K562 (cell line): ENCODE measurements at regions not wholly inside any gene's neighbourhood (a gene's known extent, or its start where the extent isn't known, plus 50 kb on each side); places are given as distances from the start of the nearest gene placed in this dataset.

Experiments
- ATAC-seq: fragments of 200-7000 bp; cut with Tn5 transposase; 3 replicates; pipeline ENCODE4 v1.9.1; 2020; ENCODE audit warnings: moderate library complexity
- BruUV-seq: library from RNA; stranded (reverse); fragments of 400-500 nt; replicated peaks from 2 replicates; lab custom pipeline; 2021; lab: Mats Ljungman, UMichigan
- CTCF ChIA-PET: fragments of 300-600 bp; formaldehyde crosslinking; extraction: SDS; loops from one replicate; lab custom pipeline; 2021; ENCODE audit warnings: low intra/inter-chr PET ratio; lab: Yijun Ruan, JAX
- POLR2A ChIA-PET: fragments of 300-600, 350-650 bp; sonication (Branson Sonifier 250); formaldehyde crosslinking; extraction: SDS; loops from one replicate; lab custom pipeline; 2021; ENCODE audit warnings: antibody characterized with exemption, inconsistent platforms; lab: Yijun Ruan, JAX
- DNase-seq, 4 experiments: peaks; one replicate each; pipeline versions ENCODE4 v3.0.0 to v3.0.0-alpha.2; 2011 to 2018; ENCODE audit warnings: low spot score in 3 of 4, mixed read lengths in 3 of 4; ENCODE audit errors: extremely low read depth in 1 of 4
- FAIRE-seq: peaks from 2 replicates; lab custom pipeline; 2011; peaks lifted over from hg19 to GRCh38; lab: Jason Lieb, UNC
- H2AFZ ChIP-seq: 2 replicates; pipeline ENCODE4 v1.6.0; 2011; ENCODE audit warnings: low read depth, low read length, control low read depth, inconsistent platforms
- H3K27ac ChIP-seq: fragments of 200-600 bp; 3 replicates; pipeline ENCODE4 v1.8.0; 2011; ENCODE audit warnings: low read depth, mild to moderate bottlenecking, control low read depth, inconsistent platforms, low read length, moderate library complexity, mixed read lengths; ENCODE audit errors: extremely low read depth
- H3K27me3 ChIP-seq, 2 experiments: fragments of 300-600 bp in 1 of 2; 2 replicates in 1 of 2; 3 replicates in 1 of 2; pipeline versions ENCODE4 v1.6.0 to v1.8.0; 2011; ENCODE audit warnings: inconsistent platforms in 2 of 2, low read length in 2 of 2, mild to moderate bottlenecking in 1 of 2, mixed read lengths in 1 of 2, moderate library complexity in 1 of 2; ENCODE audit not compliant: control insufficient read depth in 2 of 2, insufficient read depth in 2 of 2
- H3K36me3 ChIP-seq: fragments of 300-600 bp; 3 replicates; pipeline ENCODE4 v1.8.0; 2011; ENCODE audit warnings: mild to moderate bottlenecking, low read length, inconsistent platforms; ENCODE audit not compliant: control insufficient read depth, insufficient read depth
- H3K4me1 ChIP-seq, 2 experiments: fragments of 200-600 bp in 1 of 2; replicated peaks in 1 of 2; 2 replicates in 1 of 2; 3 replicates in 1 of 2; pipeline versions ENCODE4 v1.5.1 to v1.8.0; 2011; ENCODE audit warnings: inconsistent platforms in 2 of 2, low read length in 2 of 2, mild to moderate bottlenecking in 1 of 2, mixed read lengths in 1 of 2, moderate library complexity in 1 of 2; ENCODE audit not compliant: control insufficient read depth in 2 of 2, insufficient read depth in 2 of 2
- H3K4me2 ChIP-seq: 2 replicates; pipeline ENCODE4 v1.6.1; 2011; ENCODE audit warnings: low read length, control low read depth, inconsistent platforms, mixed read lengths; ENCODE audit not compliant: insufficient read depth
- H3K4me3 ChIP-seq: fragments of 200-600 bp; sonication (generic), shearing (Covaris generic); 2 replicates; pipeline ENCODE4 v1.5.1; 2016; ENCODE audit warnings: control low read depth, inconsistent platforms
- H3K79me2 ChIP-seq: fragments of 200-600 bp; 3 replicates; pipeline ENCODE4 v1.8.0; 2011; ENCODE audit warnings: low read length, inconsistent platforms; ENCODE audit not compliant: control insufficient read depth, insufficient read depth
- H3K9ac ChIP-seq, 2 experiments: 2 replicates each; pipeline versions ENCODE4 v1.6.0 to v1.6.1; 2011; ENCODE audit warnings: low read depth in 2 of 2, low read length in 2 of 2, control low read depth in 1 of 2, inconsistent platforms in 1 of 2, mild to moderate bottlenecking in 1 of 2, mixed read lengths in 1 of 2; ENCODE audit not compliant: insufficient read depth in 1 of 2
- H3K9me1 ChIP-seq: one replicate; pipeline ENCODE4 v1.6.0; 2011; ENCODE audit warnings: inconsistent platforms, mild to moderate bottlenecking, low read length, moderate library complexity; ENCODE audit not compliant: control insufficient read depth, insufficient read depth
- H3K9me3 ChIP-seq: replicated peaks from 2 replicates; pipeline ENCODE4 v1.5.1; 2011; ENCODE audit warnings: low read depth, low read length, inconsistent platforms; ENCODE audit not compliant: control insufficient read depth, insufficient read depth
- H4K20me1 ChIP-seq: replicated peaks from 2 replicates; pipeline ENCODE4 v1.6.1; 2011; ENCODE audit warnings: low read length, inconsistent platforms, mixed read lengths; ENCODE audit not compliant: control insufficient read depth, insufficient read depth
- CHCHD3 ChIP-seq: fragments of 250-450 bp; sonication (Bioruptor Pico); IDR thresholded peaks from 2 replicates; pipeline ENCODE4 v2.1.2; 2022; ENCODE audit warnings: mild to moderate bottlenecking
- CHD4 ChIP-seq: fragments of 200-600 bp; sonication (generic); IDR thresholded peaks from 3 replicates; pipeline ENCODE4 v1.6.1; 2012; ENCODE audit warnings: low read depth, mild to moderate bottlenecking, mixed read lengths, low read length, inconsistent platforms; ENCODE audit not compliant: insufficient read depth, insufficient replicate concordance, poor library complexity, severe bottlenecking
- DNMT1 ChIP-seq: fragments of 450-650 bp; IDR thresholded peaks from 2 replicates; pipeline ENCODE4 v1.6.1; 2016; ENCODE audit warnings: antibody characterized with exemption, mild to moderate bottlenecking
- HMGN3 ChIP-seq: IDR thresholded peaks from 2 replicates; pipeline ENCODE4 v1.6.1; 2011; ENCODE audit warnings: borderline replicate concordance, low read depth, mild to moderate bottlenecking, mixed read lengths, low read length; ENCODE audit not compliant: insufficient read length; ENCODE audit errors: extremely low read depth
- L3MBTL2 ChIP-seq: fragments of 450-650 bp; IDR thresholded peaks from 2 replicates; pipeline ENCODE4 v1.6.1; 2016; ENCODE audit warnings: mild to moderate bottlenecking, moderate library complexity
- SMAD3 ChIP-seq: fragments of 450-650 bp; formaldehyde crosslinking; conservative IDR thresholded peaks from 2 replicates; pipeline ENCODE4 v1.4.0; 2020; ENCODE audit warnings: mild to moderate bottlenecking
- ZC3H11A ChIP-seq: IDR thresholded peaks from 2 replicates; pipeline ENCODE4 v1.6.1; 2012; ENCODE audit warnings: low read depth, low read length, improper control_type of control experiment
- ZNF384 ChIP-seq: IDR thresholded peaks from 2 replicates; pipeline ENCODE4 v1.6.1; 2012; ENCODE audit warnings: low read depth, low read length, improper control_type of control experiment
- ZZZ3 ChIP-seq: fragments of 450-650 bp; IDR thresholded peaks from 2 replicates; pipeline ENCODE4 v1.6.1; 2016; ENCODE audit warnings: antibody characterized with exemption, mild to moderate bottlenecking, moderate library complexity
- WGBS: fragments of 100-300 bp; shearing (Covaris generic); methylation state at CpG from one replicate; pipeline ENCODE4 v1.1.6; 2016; ENCODE audit warnings: low coverage, mixed read lengths; ENCODE audit not compliant: insufficient coverage; ENCODE audit errors: missing lambda C conversion rate; 5-methylcytosine and 5-hydroxymethylcytosine counted together
- in situ Hi-C: fragments of 300-500 bp; cut with MboI; formaldehyde crosslinking; loops from 4 replicates; pipeline ENCODE4 v1.15.0; 2018; ENCODE audit warnings: inconsistent platforms, mixed read lengths
- intact Hi-C: fragments of 100-400 bp; cut with micrococcal nuclease; formaldehyde crosslinking; loops from 2 replicates; pipeline ENCODE4 v1.14.2; 2022
- TF ChIP-seq, protein P1 (sequence below): fragments of 450-650 bp; IDR thresholded peaks from 2 replicates; pipeline ENCODE4 v1.6.1; 2018; ENCODE audit warnings: mild to moderate bottlenecking, low read depth; ENCODE audit not compliant: partially characterized antibody
- TF ChIP-seq, protein P2 (sequence below): fragments of 250-450 bp; sonication (Bioruptor Pico); IDR thresholded peaks from 2 replicates; pipeline ENCODE4 v1.4.0; 2020
- TF ChIP-seq, protein P3 (sequence below): fragments of 250-450 bp; sonication (Bioruptor Pico); IDR thresholded peaks from 2 replicates; pipeline ENCODE4 v1.8.0; 2022; ENCODE audit warnings: inconsistent platforms

DNA sequence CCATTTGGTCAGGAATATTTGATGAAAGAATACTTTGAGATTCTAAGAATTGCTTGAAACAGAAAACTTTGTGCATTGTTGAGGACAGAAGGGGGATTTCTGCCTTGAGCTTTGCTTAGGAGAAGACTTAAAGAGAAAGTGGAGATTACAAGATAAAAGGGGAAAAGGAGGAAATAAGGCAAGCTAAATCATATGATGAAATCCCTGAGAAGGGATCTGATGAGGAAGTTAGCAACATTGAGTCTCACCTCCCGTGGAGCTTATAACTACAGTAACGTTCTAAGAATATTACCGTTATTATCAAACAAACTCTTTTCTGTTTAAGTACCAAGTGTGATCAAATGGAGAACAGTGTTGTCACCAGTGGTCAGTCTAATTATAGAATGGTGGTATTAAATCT, 414.7 kb upstream of the NAALADL2 start (continued):
- TF ChIP-seq HMGN3 (no peak), SMAD3 (CRISPR knock-in tag) (no peak)
- TF ChIP-seq, protein P1, sequence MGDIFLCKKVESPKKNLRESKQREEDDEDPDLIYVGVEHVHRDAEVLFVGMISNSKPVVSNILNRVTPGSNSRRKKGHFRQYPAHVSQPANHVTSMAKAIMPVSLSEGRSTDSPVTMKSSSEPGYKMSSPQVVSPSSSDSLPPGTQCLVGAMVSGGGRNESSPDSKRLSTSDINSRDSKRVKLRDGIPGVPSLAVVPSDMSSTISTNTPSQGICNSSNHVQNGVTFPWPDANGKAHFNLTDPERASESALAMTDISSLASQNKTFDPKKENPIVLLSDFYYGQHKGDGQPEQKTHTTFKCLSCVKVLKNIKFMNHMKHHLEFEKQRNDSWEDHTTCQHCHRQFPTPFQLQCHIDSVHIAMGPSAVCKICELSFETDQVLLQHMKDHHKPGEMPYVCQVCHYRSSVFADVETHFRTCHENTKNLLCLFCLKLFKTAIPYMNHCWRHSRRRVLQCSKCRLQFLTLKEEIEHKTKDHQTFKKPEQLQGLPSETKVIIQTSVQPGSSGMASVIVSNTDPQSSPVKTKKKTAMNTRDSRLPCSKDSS, result no peak

DNA sequence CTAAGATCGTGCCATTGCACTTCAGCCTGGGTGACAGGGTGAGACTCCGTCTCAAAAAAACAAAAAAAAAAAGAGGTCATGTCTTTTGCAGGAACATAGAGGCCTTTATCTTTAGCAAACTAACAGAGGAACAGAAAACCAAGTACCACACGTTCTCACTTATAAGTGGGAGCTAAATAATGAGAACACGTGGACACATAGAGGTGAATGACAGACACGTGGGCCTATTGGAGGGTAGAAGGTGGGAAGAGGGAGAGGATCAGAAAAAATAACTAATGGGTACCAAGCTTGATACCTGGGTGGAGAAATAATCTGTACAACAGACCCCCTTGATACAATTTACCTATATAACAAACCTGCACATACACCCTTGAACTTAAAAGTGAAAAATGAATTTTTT, 401.4 kb upstream of the NAALADL2 start:
- POLR2A ChIA-PET, result no interaction called here
- H3K27me3 ChIP-seq, result no peaks in the 10 kb centered on the region
- H3K4me1 ChIP-seq, result no peaks in the 10 kb centered on the region
- DNase-seq (no peak), FAIRE-seq (no peak), ATAC-seq (no peak)
- in situ Hi-C loops (no loop called here), intact Hi-C loops (no loop called here)
- CTCF ChIA-PET, result no interaction called here
- no peaks in the 10 kb centered on the region for H4K20me1 ChIP-seq
- H3K79me2 ChIP-seq, result no peaks in the 10 kb centered on the region
- no peak overlapping the region for H3K9ac ChIP-seq
- TF ChIP-seq ZZZ3, result no peak
- TF ChIP-seq DNMT1, result no peak
- no peak for TF ChIP-seq L3MBTL2
- no peak for TF ChIP-seq CHD4
- no peak for TF ChIP-seq ZC3H11A
- TF ChIP-seq, protein P2, sequence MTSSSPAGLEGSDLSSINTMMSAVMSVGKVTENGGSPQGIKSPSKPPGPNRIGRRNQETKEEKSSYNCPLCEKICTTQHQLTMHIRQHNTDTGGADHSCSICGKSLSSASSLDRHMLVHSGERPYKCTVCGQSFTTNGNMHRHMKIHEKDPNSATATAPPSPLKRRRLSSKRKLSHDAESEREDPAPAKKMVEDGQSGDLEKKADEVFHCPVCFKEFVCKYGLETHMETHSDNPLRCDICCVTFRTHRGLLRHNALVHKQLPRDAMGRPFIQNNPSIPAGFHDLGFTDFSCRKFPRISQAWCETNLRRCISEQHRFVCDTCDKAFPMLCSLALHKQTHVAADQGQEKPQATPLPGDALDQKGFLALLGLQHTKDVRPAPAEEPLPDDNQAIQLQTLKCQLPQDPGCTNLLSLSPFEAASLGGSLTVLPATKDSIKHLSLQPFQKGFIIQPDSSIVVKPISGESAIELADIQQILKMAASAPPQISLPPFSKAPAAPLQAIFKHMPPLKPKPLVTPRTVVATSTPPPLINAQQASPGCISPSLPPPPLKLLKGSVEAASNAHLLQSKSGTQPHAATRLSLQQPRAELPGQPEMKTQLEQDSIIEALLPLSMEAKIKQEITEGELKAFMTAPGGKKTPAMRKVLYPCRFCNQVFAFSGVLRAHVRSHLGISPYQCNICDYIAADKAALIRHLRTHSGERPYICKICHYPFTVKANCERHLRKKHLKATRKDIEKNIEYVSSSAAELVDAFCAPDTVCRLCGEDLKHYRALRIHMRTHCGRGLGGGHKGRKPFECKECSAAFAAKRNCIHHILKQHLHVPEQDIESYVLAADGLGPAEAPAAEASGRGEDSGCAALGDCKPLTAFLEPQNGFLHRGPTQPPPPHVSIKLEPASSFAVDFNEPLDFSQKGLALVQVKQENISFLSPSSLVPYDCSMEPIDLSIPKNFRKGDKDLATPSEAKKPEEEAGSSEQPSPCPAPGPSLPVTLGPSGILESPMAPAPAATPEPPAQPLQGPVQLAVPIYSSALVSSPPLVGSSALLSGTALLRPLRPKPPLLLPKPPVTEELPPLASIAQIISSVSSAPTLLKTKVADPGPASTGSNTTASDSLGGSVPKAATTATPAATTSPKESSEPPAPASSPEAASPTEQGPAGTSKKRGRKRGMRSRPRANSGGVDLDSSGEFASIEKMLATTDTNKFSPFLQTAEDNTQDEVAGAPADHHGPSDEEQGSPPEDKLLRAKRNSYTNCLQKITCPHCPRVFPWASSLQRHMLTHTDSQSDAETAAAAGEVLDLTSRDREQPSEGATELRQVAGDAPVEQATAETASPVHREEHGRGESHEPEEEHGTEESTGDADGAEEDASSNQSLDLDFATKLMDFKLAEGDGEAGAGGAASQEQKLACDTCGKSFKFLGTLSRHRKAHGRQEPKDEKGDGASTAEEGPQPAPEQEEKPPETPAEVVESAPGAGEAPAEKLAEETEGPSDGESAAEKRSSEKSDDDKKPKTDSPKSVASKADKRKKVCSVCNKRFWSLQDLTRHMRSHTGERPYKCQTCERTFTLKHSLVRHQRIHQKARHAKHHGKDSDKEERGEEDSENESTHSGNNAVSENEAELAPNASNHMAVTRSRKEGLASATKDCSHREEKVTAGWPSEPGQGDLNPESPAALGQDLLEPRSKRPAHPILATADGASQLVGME (CRISPR knock-in tag), result no peak
- TF ChIP-seq CHCHD3, result no peak
- TF ChIP-seq, protein P3, sequence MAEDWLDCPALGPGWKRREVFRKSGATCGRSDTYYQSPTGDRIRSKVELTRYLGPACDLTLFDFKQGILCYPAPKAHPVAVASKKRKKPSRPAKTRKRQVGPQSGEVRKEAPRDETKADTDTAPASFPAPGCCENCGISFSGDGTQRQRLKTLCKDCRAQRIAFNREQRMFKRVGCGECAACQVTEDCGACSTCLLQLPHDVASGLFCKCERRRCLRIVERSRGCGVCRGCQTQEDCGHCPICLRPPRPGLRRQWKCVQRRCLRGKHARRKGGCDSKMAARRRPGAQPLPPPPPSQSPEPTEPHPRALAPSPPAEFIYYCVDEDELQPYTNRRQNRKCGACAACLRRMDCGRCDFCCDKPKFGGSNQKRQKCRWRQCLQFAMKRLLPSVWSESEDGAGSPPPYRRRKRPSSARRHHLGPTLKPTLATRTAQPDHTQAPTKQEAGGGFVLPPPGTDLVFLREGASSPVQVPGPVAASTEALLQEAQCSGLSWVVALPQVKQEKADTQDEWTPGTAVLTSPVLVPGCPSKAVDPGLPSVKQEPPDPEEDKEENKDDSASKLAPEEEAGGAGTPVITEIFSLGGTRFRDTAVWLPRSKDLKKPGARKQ (CRISPR knock-in tag), result no peak
- no peak for TF ChIP-seq ZNF384
- BruUV-seq, result no TSS peak
- no peak overlapping the region for H3K27ac ChIP-seq
- WGBS, result 0% methylated on average over 5 of the region's 5 CpGs
- no peaks in the 10 kb centered on the region for H3K36me3 ChIP-seq
- no peak overlapping the region for H3K4me3 ChIP-seq
- no peaks in the 10 kb centered on the region for H3K9me1 ChIP-seq
- no peak overlapping the region for H2AFZ ChIP-seq
- no peak overlapping the region for H3K4me2 ChIP-seq
- no peaks in the 10 kb centered on the region for H3K9me3 ChIP-seq
